PC-3 (cell line): ENCODE measurements at regions not wholly inside any gene's neighbourhood (a gene's known extent, or its start where the extent isn't known, plus 50 kb on each side); places are given as distances from the start of the nearest gene placed in this dataset.
A peak's percentile ranks its signal among the peaks of the same experiment; 100 is the strongest.

Experiments used
- ATAC-seq: fragments of 200-7000 bp; cut with Tn5 transposase; 2 replicates; pipeline ENCODE4 v1.9.1; 2020; ENCODE audit warnings: mild to moderate bottlenecking, moderate library complexity
- BruUV-seq: library from RNA; stranded (reverse); fragments of 400-500 nt; replicated peaks from 2 replicates; lab custom pipeline; 2021; lab: Mats Ljungman, UMichigan
- CTCF ChIA-PET: fragments of 300-600 bp; sonication (Branson Sonifier 250); formaldehyde crosslinking; loops from one replicate; lab custom pipeline; 2022; ENCODE audit warnings: antibody characterized with exemption; lab: Charles Lee
- POLR2A ChIA-PET: fragments of 300-600 bp; sonication (Branson Sonifier 250); formaldehyde crosslinking; loops from one replicate; lab custom pipeline; 2022; ENCODE audit warnings: antibody characterized with exemption; ENCODE audit not compliant: unreplicated experiment; lab: Charles Lee
- DNase-seq: peaks from one replicate; pipeline ENCODE4 v3.0.0-alpha.2; 2015
- H2AFZ ChIP-seq: fragments of 300-600 bp; sonication (generic); 2 replicates; pipeline ENCODE4 v1.6.0; 2016; ENCODE audit warnings: antibody characterized with exemption, low read length
- H3F3A ChIP-seq: fragments of 300-600 bp; sonication (generic); one replicate; pipeline ENCODE4 v1.6.0; 2017; ENCODE audit warnings: antibody characterized with exemption, low read length, control low read depth, mild to moderate bottlenecking; ENCODE audit not compliant: unreplicated experiment
- H3K27ac ChIP-seq: fragments of 300-600 bp; sonication (generic); 2 replicates; pipeline ENCODE4 v1.5.1; 2016; ENCODE audit warnings: mild to moderate bottlenecking, low read length
- H3K27me3 ChIP-seq: fragments of 300-600 bp; sonication (generic); 2 replicates; pipeline ENCODE4 v1.6.1; 2016; ENCODE audit warnings: low read length, mixed read lengths
- H3K36me3 ChIP-seq: fragments of 300-600 bp; sonication (generic); 2 replicates; pipeline ENCODE4 v1.6.1; 2016; ENCODE audit warnings: low read depth, mixed run types, low read length, mixed read lengths
- H3K4me1 ChIP-seq: fragments of 300-600 bp; sonication (generic); 2 replicates; pipeline ENCODE4 v1.5.1; 2016; ENCODE audit warnings: low read length; ENCODE audit not compliant: insufficient read depth
- H3K4me2 ChIP-seq: fragments of 300-600 bp; sonication (generic); 2 replicates; pipeline ENCODE4 v1.6.0; 2016; ENCODE audit warnings: low read length
- H3K4me3 ChIP-seq: fragments of 300-600 bp; sonication (generic); 2 replicates; pipeline ENCODE4 v1.5.1; 2016; ENCODE audit warnings: mild to moderate bottlenecking, low read length, mixed read lengths
- H3K79me2 ChIP-seq: fragments of 300-600 bp; sonication (generic); 2 replicates; pipeline ENCODE4 v1.6.1; 2017; ENCODE audit warnings: low read length, mixed read lengths
- H3K9ac ChIP-seq: fragments of 300-600 bp; sonication (generic); 2 replicates; pipeline ENCODE4 v1.6.0; 2016; ENCODE audit warnings: mild to moderate bottlenecking, low read length
- H3K9me2 ChIP-seq: fragments of 300-600 bp; sonication (generic); replicated peaks from 2 replicates; pipeline ENCODE4 v1.6.1; 2016; ENCODE audit warnings: mixed run types, low read length, mixed read lengths
- H3K9me3 ChIP-seq: fragments of 300-600 bp; sonication (generic); 2 replicates; pipeline ENCODE4 v1.6.1; 2016; ENCODE audit warnings: low read length, mixed read lengths
- H4K20me1 ChIP-seq: fragments of 300-600 bp; sonication (generic); 2 replicates; pipeline ENCODE4 v1.6.1; 2016; ENCODE audit warnings: low read length, mixed read lengths
- CTCF ChIP-seq: fragments of 300-600 bp; sonication (generic); conservative IDR thresholded peaks from 2 replicates; pipeline ENCODE4 v1.5.1; 2017; ENCODE audit warnings: antibody characterized with exemption, low read depth, mild to moderate bottlenecking, low read length
- EZH2 ChIP-seq: fragments of 300-600 bp; sonication (generic); IDR thresholded peaks from one replicate; pipeline ENCODE4 v1.6.1; 2017; ENCODE audit warnings: antibody characterized with exemption, mild to moderate bottlenecking, low read length; ENCODE audit not compliant: unreplicated experiment
- EZH2phosphoT487 ChIP-seq: fragments of 300-600 bp; sonication (generic); IDR thresholded peaks from 2 replicates; pipeline ENCODE4 v1.6.1; 2018; ENCODE audit warnings: mild to moderate bottlenecking, antibody characterized with exemption, low read length, borderline replicate concordance
- intact Hi-C: fragments of 100-400 bp; cut with micrococcal nuclease; formaldehyde crosslinking; loops from 2 replicates; pipeline ENCODE4 v1.9.0; 2023

GRCh38 chr12:40561395-40561966 lies 130.8 kb upstream of the CNTN1 start:
- ATAC-seq (no peak), DNase-seq (no peak)
- Histone ChIP-seq H2AFZ (no peak overlapping the region), H3K4me1 (no peaks in the 10 kb centered on the region), H3K9me2 (no peaks in the 10 kb centered on the region), H3K4me3 (no peak overlapping the region), H3K36me3 (no peaks in the 10 kb centered on the region), H3K27ac (no peak overlapping the region), H3K4me2 (no peak overlapping the region), H3K9ac (no peak overlapping the region), H3K9me3 (no peaks in the 10 kb centered on the region), H3K27me3 (0 out of 2 replicates have a peak, but pooled peaks cover 2% of the 10 kb centered on the region), H3K79me2 (no peaks in the 10 kb centered on the region), H4K20me1 (no peaks in the 10 kb centered on the region), H3F3A (no peaks in the 10 kb centered on the region)
- no TSS peak for BruUV-seq
- TF ChIP-seq EZH2phosphoT487 (no peak), EZH2 (no peak), CTCF (no peak)
- CTCF ChIA-PET = no interaction called here
- intact Hi-C loops = no loop called here
- POLR2A ChIA-PET = interaction anchor here (0.6 kb wide), 1 partner anchor 313 kb away, joined by 4 read pairs; no protein-coding TSS in a partner anchor

DNA sequence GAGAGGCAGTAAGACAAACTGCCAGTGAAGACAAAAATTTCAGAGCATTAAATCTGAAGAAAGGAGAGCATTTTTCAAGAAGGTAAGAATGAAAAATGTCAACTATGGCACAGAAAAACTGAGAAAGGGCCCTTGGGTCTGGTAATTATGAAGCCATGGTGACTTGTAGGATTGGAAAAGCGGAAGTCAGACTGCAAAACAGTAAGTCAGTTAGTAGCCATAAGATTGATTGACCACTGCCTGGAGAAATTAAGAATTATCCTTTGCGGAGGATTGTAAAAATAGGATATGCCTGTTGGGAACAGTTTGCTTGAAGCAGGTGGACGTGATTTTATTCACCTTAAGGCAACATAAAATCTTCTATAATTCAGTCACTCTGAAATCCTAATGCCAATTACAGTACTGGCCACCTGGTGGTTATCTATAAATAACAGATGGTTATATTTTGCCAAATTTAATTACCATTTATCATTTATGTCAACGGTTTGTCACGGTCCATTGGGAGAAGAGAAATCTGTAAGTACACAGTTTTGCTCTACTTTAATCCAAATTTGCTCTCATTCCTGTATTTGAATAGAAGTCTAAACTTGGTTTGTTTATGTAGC lies 127.1 kb upstream of the CNTN1 start:
- no peaks in the 10 kb centered on the region for H3F3A ChIP-seq
- H4K20me1 ChIP-seq = no peaks in the 10 kb centered on the region
- POLR2A ChIA-PET = interaction anchor here (0.6 kb wide), 1 partner anchor 318 kb away, joined by 5 read pairs; no protein-coding TSS in a partner anchor
- H2AFZ ChIP-seq = no peak overlapping the region
- H3K9me2 ChIP-seq = no peaks in the 10 kb centered on the region
- intact Hi-C loops = no loop called here
- no peak overlapping the region for H3K4me3 ChIP-seq
- H3K4me1 ChIP-seq = no peaks in the 10 kb centered on the region
- TF ChIP-seq CTCF (0 out of 2 replicates have a peak, but pooled peaks have one; percentile 22), EZH2phosphoT487 (no peak), EZH2 (no peak)
- no peaks in the 10 kb centered on the region for H3K79me2 ChIP-seq
- no peak overlapping the region for H3K4me2 ChIP-seq
- no peak for DNase-seq
- 0 out of 2 replicates have a peak, but pooled peaks cover 7% of the 10 kb centered on the region for H3K27me3 ChIP-seq
- CTCF ChIA-PET = no interaction called here
- no peak overlapping the region for H3K9ac ChIP-seq
- no peak overlapping the region for H3K27ac ChIP-seq
- H3K36me3 ChIP-seq = no peaks in the 10 kb centered on the region
- no peaks in the 10 kb centered on the region for H3K9me3 ChIP-seq
- no peak for ATAC-seq
- no TSS peak for BruUV-seq

DNA sequence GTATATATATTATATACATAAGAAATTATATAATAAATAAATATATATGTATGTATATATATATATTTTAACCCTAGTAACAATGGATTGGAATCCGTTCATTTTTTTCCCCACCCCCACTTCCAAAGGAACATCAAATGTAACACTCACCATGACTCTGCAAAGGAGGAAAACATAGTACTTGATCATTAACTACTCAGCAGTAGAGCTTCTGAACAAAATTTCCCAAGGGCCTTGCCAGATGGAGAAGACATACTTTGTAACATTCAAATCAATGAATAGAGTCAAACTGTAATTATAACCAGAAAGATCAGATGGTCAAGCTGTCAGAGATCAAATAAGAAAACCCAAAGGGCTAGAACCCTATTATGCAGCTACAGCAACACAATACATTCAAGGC lies 126.0 kb upstream of the CNTN1 start:
- Histone ChIP-seq H3K9ac (no peak overlapping the region), H3K79me2 (no peaks in the 10 kb centered on the region), H3K27me3 (0 out of 2 replicates have a peak, but pooled peaks cover 7% of the 10 kb centered on the region), H3K36me3 (no peaks in the 10 kb centered on the region), H3K4me2 (no peak overlapping the region), H3K9me2 (no peaks in the 10 kb centered on the region), H3F3A (no peaks in the 10 kb centered on the region), H4K20me1 (no peaks in the 10 kb centered on the region), H3K4me1 (no peaks in the 10 kb centered on the region), H2AFZ (no peak overlapping the region), H3K27ac (no peak overlapping the region), H3K4me3 (no peak overlapping the region), H3K9me3 (no peaks in the 10 kb centered on the region)
- intact Hi-C loops = no loop called here
- CTCF ChIA-PET = no interaction called here
- TF ChIP-seq EZH2phosphoT487 (no peak), CTCF (no peak), EZH2 (no peak)
- DNase-seq (no peak), ATAC-seq (no peak)
- POLR2A ChIA-PET = no interaction called here
- BruUV-seq = no TSS peak
